Fibroblast of skin of right quadriceps (primary cell): ENCODE measurements at regions not wholly inside any gene's neighbourhood (a gene's known extent, or its start where the extent isn't known, plus 50 kb on each side); places are given as distances from the start of the nearest gene placed in this dataset.

ENCODE experiments used
- DNase-seq: peaks from one replicate; pipeline ENCODE4 v3.0.0-alpha.2; 2013

DNA sequence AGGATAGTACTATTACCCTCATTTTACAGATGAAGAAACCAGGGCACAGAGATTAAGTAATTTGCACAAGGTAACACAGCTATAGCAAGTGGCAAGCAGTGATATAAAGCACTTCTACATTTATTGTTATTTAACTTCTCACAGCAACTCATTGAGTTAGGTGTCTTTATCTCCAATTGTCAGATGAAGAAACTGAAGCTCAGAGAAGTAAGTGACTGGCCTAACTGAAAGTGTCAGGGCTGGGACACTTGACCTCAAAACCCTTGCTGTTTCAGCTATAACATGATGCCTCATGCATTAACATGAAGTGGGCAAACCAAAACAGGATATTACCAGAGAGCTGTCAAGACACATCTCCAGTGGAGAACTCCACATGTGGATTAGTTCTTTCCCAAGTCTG is 65.8 kb upstream of the LEKR1 start:
- no peak for DNase-seq

- DNase-seq: no peak
These were observed 65.1 kb upstream of the LEKR1 start for GRCh38 chr3:156761007-156761406.

DNA sequence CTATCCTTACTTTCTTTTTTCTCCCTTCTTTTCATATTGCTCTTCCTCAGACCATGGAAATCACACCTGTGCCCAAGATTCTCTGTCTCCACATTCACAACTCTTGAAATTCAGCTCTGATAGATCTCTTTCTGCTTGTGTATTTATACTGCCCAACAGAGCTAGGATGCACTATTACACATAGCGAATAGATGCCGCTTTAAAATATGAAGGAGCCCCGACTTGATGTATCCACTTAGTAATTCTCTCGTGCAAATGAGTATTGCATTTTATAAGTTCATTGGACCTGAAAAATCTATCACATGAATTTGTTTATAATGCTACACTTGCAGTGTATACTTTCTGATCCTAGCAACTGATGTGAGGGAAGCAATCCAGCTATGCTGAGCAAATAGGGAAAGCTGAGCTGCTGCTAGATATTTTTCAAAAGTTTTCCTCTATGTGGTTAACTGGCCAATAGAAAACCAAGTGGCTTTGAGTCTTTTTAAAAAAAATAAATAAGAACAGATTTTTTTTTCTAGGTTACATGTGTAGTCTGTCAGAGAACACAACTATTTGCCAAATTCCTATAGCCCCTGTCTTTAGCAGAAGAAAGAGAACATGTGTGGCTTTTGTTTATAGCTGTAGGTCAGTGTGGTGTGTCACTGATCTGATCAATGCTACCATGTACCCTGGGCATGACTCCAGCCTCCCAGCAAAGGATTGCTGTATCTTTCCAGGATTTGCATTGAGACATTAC is 64.3 kb upstream of the LEKR1 start:
- DNase-seq: no peak

DNA sequence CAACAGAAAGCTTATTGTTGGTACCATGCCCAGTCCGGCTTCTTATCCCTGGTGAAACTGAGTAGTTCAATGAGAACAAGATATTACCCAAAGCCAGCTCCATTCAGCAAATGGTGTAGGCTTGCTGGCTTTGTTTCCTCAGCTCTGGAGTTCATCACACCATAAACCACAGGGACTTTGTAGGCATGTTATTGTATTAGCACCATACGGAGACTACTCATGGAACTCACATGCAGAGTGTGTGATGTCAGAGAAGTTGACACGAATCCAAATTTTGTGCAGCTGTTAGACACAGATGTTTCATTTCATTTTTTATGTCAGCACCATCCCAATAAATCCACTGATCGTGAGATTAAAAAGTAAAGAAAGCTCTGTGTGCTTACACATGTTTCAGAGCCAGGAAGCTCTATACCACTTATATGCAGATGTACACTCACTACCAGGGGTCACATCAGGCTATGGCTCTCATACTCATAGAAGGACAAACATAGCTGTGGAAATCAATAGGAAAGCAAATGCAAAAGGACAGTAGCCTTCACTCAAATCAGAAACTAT is 63.4 kb upstream of the LEKR1 start:
- DNase-seq: peak; percentile 94

- no peak for DNase-seq
These were observed 62.8 kb upstream of the LEKR1 start for GRCh38 chr3:156763386-156763785.

DNA sequence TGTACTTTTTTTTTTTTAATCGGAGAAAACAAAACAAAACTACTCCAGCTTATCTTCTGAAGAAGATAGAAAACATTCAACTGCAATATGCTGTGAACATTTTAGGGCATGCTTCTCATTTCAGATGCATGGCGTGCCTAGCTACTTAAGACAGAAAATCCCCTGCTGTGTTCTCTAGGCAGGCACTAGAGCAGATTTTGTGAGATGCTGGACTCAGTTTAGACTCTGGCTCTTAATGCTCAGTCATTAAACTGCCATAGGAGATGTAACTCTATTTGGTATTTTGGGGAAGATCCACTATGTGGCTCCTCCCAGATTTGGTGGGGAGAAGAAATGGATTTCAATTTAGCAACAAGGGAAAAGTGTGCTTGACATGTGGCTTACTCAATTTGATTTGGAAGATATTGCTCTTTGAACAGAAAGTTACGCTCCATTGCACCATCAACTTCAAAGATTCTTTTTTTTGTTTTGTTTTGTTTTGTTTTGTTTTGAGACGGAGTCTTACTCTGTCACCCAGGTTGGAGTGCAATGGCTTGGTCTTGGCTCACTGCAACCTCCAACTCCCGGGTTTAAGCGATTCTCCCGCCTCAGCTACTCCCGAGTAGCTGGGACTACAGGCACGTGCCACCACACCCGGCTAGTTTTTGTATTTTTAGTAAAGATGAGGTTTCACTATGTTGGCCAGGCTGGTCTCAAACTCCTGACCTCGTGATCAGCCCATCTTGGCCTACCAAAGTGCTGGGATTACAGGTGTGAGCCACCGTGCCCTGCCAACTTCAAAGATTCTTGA is 62.0 kb upstream of the LEKR1 start:
- DNase-seq: no peak

GRCh38 chr3:156764751-156765150 is 61.4 kb upstream of the LEKR1 start:
- no peak for DNase-seq

DNA sequence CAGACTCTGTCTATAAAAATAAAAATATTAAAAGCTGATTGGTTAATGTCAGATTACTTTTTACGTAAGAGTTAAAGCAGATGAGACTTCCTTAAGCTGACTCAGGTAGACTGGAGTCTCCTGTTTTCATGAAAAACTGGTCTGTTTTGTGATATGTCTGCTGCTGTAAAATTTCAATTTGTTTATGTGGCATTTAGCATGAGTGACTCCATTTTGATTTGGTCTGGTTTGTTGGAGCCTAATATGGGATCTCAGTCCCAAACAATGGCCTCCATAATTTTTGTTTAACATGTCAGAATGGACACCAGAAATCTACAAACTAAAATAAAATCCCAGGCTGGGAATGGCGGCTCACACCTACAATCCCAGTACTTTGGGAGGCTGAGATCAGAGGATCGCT is 57.8 kb upstream of the LEKR1 start:
- no peak for DNase-seq

DNA sequence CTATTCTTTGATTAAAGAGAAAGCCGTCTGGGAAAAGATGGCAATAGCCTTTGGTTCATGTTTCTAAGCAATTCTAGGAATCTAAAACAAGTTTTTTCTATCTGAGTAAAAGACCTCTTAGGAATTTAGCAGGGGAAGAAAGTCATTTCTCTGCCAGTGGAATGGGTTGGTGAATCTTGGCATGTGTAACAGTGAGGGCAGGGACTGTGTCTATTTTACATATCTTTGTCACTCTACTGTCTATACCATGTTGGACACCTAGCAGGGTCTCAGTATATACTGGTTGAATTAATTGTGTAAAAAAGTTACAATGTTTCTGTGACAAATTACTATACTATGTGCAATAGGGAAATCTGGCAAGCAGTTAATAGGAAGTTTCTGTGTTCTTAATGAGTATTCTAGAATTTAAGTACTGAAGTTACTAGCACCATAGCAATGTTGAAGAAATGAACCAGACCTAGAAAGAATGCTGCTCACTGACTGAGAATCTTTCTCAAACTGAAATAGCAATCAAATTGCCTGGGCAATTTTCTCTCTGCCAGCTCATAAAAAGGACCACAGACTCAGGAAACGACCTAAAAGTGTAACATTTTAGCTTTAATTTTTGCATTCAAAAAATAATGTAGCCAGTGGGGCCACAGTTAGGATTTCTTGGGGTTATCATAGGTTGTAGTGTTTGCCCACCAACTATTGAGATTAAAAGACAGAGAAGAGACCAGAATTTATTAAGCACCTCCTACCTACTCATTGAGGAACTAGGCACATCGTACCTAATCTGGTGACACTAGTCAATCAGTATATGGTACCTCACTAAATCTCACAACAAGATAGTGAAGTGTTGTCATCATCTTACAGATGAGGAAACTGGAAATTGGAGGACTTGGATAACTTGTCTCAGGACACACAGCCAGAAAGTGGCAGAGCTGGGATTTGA is 56.2 kb upstream of the LEKR1 start:
- DNase-seq: no peak

DNA sequence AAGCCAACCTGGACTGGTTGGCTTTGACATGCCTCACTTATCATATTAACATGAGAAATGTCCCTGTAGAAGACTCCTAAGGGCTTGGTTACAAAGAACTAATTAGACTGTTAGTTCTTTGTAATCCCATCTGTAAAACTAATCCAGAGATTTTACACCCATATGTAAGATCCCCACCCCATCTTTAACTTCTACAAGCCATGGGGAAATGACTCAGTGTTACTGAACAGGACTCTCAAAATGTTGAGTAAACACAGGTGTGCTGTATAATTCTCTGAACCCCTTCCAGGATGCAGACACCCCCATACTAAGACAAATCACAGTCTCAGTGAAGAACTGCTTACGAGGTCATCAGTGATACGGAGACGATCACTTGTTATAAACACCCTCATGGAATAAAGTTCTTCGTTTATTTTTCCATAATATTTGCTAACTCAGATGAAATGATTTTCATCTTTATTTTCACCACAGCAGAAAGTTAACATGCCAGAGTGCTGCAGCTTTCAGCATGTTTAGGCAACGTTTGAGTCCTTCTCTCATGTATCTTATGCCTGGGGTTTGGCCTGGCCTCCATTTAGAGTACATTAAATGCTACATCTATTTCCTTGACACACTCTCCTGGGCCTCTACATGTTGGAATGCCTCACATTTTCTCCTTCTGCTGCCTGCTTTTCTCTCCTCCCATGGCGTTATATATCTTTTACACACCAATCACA is 55.3 kb upstream of the LEKR1 start:
- DNase-seq: no peak

DNA sequence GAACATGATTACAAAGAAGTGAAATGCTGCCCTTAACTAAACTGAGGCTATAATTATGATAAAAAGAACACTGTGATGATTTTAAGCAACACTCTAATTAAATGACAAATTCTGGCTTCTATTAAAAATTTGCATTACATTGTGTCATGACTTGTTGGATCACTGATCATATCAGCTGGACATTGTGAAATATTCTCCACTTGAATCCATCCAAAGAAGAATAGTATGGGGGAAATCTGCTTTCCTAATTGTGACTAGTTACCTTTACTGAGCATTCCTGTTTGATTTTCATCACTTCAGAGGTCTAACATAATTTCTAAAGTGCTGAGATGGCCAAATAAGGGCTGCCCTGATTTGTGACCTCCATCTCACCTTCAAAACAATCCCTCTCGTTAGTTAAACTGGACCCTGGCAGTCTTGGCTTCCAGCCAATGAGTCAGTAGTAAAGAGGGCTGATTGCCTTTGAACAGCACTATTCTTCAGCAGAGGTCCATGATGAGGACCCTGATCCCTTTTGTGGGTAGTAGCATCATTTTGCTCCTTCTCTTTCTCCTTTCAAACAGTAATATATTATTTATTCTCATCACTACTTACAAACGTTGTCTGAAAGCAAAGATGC is 53.5 kb upstream of the LEKR1 start:
- DNase-seq: no peak

DNA sequence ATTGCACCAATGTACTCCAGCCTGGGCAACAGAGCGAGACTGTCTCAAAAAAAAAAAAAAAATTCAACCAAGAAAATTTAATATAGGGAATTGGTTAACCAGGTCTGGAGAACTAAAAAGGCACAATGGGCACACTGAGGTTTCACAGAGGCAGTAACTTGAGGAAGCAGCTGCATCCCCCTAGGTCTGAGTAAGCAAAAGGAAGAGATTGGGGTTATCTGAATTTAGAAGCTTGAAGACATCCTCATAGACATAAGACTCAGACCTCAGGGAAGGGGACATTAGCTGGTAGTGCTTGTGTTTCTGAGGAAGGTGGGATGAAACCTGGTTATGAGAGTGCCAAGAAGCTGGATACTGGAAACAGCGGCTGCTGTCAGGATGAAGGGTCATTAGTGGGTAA is 50.1 kb upstream of the LEKR1 start:
- no peak for DNase-seq
